ENCODE measurements at regions not wholly inside any gene's neighbourhood (a gene's known extent, or its start where the extent isn't known, plus 50 kb on each side); places are given as distances from the start of the nearest gene placed in this dataset.
"Not testable (repeated sequence)": the region's sequence is repeated elsewhere in the genome, so short reads cannot be mapped to it uniquely, and the experiment has no call there.

- peak; percentile 36 for DNase-seq
Measured at GRCh38 chr2:180694445-180695421, 285.7 kb upstream of the UBE2E3 start.

DNA sequence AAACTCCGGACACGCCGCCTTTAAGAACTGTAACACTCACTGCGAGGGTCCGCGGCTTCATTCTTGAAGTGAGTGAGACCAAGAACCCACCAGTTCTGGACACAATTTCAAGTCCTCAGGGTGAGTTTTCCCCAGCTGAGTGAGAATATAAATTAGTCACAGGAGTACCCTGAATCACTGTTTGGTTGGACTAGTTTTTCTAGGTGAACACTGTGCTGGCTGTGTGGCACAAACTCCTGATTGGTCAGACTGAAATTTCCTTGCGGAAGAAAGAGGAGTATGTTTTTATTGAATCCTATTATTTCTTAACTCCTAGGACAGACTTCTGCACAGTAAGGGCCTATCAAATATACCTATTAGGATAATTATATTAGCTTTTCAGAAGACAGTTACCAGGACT lies 288.1 kb upstream of the UBE2E3 start:
- no peak for DNase-seq

GRCh38 chr2:180691855-180692223 lies 288.6 kb upstream of the UBE2E3 start:
- not testable (repeated sequence) for DNase-seq

DNA sequence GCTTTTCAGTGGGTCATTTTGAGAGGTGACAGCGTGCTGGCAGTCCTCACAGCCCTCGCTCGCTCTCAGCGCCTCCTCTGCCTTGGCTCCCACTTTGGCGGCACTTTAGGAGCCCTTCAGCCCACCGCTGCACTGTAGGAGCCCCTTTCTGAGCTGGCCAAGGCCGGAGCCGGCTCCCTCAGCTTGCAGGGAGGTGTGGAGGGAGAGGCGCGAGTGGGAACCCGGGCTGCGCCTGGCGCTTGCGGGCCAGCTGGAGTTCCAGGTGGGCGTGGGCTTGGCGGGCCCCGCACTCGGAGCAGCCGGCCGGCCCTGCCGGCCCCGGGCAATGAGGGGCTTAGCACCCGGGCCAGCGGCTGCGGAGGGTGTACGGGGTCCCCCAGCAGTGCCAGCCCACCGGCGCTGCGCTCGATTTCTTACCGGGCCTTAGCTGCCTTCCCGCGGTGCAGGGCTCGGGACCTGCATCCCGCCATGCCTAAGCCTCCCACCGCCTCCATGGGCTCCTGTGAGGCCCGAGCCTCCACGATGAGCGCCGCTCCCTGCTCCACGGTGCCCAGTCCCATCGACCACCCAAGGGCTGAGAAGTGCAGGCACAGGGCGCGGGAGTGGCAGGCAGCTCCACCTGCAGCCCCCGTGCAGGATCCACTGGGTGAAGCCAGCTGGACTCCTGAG lies 289.1 kb upstream of the UBE2E3 start:
- DNase-seq, result not testable (repeated sequence)

- peak; percentile 48 for DNase-seq
Measured at GRCh38 chr2:180690611-180691010, 289.8 kb upstream of the UBE2E3 start.

GRCh38 chr2:180682871-180683270 lies 297.5 kb upstream of the UBE2E3 start:
- DNase-seq, result no peak

DNA sequence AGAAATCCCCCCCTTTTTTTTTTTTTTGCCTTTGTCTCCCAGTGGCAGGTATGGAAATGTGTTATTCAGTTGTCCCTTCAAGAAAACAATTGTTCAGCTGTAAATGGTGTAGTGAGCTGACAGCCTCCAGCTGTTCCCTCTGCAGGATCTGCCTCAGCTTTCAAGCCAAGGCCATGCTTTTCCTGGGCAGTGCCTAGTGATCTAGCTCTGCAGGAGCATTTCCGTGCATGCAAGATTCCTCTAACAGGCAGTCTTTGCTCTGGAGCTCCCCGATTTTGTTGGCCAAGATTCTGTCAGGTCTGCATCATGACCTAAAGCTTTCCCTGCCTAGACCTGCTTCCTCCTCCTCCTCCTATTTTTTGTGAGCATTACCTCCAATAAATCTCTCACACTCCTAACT lies 300.7 kb upstream of the UBE2E3 start:
- DNase-seq, result no peak

DNA sequence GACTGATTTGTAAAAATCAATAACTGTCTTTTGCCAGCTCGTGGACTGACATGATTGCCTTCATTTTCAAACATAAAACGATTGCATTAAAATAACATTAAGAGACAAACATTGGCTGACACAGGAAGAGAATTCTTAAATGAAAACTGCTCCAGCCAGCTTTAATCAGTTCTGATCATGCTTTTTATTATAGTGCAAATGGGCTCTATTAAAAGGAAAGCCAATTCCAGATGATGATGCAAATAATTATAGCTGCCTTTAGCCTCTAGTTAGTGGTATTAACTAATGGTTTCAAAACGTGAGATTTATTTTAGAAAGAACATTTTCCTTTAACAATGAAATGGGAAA lies 301.8 kb upstream of the UBE2E3 start:
- no peak for DNase-seq

DNA sequence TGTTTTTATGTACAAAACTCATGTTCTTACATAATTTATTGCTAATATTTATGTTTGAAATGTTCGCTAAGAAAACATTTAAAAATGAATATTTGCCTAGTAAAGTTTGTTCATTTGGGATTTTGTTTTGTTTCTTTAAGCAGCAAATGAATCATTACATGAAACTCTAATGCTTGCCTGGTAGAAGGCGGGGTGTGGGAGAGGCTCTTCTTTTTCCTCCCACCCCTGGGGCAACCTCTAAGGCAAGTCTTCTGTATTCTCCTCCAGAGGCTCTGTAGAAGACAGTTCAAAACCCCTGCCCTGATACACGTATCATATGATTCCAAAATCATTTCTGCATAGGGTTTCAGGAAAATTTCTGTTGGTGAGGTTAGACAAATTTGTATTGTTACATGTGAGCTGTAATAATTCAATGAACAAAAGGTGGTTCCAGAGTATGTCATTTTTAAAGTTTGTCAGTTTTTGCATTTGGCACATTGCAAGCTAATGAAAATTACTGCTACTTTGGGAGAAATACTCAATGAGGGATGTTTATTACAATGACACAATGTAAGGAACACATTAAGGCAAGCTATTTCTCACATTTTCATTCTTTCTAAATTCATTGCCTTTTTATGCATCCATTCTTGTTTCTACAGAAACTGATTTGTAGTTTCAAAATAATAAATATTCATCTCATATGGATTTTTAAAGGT lies 302.3 kb upstream of the UBE2E3 start:
- no peak for DNase-seq

DNA sequence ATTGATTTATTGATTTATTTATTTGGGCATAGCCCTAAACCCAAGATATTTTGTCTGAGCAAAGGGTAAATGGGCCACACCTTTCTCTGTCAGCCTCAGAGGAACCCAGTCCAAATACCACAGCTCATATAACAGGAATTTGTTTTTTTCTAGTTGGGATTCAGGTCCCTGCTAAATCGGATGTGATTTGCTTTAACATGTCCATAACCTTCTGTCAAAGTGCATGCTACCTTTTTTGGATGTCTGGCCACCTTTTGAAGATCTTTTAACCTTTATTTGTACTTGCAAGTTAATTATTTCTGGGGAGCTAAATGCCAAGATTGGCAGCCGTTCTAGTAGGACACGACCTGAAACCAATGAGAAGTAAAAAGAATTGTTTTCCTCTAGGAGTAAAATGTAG lies 303.2 kb upstream of the UBE2E3 start:
- no peak for DNase-seq

DNA sequence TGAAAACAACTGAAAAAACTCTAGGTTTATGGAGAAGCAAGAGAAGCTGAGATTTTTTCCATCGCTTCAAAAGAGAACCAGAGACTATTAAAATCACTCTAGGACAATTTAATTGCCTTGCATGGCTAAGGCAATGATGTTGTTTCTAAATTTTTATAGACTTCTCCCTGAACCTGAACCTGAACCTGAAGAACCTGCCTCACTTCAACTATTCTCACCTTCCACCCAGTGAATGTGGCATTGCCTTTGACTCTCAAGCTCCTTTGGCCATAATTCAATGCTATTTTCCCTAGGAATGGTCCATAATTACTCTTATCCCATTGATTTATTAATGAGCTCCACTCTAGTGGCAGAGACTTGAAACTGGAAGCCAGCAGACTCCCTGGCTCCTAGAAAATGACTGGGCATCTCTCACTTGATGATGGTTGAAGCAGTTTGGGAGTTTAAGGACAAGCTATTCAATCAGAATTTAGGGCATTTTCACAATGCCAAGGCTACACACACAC lies 303.8 kb upstream of the UBE2E3 start:
- no peak for DNase-seq

DNA sequence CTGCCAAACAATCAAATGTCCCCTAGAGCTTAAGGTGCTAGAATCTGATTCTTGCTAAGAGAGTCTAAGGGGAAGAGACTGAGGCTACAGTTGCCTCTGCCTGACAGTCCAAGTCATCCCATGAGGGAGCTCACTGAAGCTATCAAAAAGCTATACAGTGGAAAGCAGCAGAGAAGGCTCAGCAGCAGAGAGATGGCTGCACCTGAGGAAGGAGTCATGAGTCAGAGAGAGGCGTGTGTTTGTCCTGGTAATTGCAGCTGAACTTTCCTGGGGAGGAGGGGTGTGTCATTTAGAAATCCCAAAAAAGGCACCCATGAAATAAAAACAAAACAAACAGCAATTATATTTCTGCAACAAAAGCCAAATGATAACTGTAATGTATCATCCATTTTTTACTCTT lies 305.2 kb upstream of the UBE2E3 start:
- DNase-seq, result no peak

DNA sequence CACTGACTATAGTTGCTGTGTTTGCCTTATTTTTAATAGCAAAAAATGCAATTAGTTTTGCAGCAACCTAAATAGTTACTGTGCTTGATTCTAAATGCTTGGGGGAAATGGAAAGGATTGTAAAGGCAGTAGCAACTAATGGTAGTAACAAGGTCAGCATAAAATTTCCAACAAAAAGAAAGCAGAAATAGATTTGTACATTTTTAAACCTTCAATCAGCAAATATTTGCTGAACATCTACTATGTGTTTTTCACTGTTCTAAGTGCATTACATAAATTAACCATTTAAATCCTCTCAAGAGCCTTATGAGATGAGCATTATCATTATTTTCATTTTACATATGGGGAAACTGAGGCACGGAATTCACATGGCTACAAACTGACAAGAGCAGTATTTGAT lies 308.0 kb upstream of the UBE2E3 start:
- DNase-seq, result no peak

- DNase-seq, result no peak
Measured at GRCh38 chr2:180670302-180671003, 310.0 kb upstream of the UBE2E3 start.

GRCh38 chr2:180669016-180669415 lies 311.4 kb upstream of the UBE2E3 start:
- DNase-seq, result no peak

GRCh38 chr2:180664507-180664906 lies 315.9 kb upstream of the UBE2E3 start:
- DNase-seq, result no peak

DNA sequence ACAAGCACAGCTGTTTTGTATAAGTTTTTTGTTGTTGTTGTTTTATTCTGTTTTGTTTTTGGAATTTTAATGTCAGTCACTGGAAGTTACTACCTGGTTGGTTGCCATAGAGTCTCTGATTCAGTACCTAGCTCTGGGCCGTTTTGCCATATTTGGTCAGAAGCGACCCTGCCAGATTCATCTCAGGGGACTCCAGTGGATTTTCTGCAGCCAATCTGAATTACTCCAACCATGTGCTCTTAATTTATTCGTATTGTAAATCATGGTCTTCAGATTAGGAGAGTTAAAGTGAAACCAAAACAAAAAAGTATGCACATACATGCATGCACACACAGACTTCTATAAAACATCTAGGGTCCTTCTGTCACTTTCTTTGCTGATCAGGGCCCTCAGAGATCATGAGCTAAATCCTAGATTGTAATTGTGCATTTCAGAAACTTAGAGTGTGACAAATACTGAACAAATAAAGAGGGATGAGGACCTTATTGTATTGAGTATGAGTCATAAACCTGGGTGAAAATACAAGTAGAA lies 317.4 kb upstream of the UBE2E3 start:
- peak; percentile 57 for DNase-seq

GRCh38 chr2:180662521-180662920 lies 317.9 kb upstream of the UBE2E3 start:
- DNase-seq, result peak; percentile 7

DNA sequence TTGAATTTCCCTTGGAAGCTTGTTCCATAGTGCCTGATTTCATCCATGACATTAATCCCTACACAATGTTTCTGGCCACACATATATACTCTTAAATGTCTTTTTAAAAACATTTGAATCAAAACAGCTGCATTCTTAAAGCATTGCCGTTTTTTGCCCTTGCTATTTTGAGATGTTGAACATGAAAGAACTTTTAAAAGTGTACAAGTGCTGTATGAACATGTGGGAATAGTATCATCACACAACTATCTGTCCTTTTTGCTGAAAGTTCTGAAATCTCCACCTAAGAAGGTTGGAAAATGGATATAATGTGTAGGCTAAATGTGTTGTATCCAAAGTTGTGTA lies 318.7 kb upstream of the UBE2E3 start:
- no peak for DNase-seq

DNA sequence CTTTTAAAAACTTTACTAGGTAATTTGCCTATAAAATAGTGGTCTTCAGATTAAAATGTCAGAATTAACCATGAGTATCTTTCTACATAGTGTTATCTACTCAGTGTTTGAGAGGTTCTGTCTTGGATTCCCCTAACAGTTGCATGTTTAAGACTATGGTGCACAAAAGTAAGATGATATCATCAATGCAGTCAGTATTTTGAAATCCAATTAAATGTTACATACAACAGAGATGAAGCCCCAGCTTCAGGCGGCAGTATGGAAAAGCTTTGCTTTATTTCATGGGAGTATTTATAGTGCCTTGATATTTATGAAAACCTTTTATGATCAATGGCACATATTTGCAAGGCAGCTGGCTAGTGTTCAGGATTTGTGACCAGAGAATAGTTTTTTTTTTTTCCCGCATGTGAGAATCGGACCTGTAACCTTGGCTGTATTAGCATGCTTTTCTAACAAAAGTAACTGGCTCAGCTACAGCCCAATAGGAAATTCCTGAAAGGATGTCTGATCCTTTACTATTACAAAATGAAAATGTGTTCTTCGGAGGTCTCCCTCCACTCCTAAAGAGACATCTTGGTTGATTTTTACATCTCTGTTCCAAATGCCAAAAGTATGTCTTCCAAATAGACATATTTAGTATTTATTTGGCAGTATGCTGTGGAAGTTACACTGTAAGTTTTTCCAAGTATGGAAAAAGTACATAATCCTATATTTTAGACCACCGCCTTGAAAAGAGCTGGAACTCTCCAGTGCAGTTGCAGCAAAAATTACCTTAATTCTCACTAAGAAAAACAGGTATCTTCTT lies 319.3 kb upstream of the UBE2E3 start:
- DNase-seq, result no peak

DNA sequence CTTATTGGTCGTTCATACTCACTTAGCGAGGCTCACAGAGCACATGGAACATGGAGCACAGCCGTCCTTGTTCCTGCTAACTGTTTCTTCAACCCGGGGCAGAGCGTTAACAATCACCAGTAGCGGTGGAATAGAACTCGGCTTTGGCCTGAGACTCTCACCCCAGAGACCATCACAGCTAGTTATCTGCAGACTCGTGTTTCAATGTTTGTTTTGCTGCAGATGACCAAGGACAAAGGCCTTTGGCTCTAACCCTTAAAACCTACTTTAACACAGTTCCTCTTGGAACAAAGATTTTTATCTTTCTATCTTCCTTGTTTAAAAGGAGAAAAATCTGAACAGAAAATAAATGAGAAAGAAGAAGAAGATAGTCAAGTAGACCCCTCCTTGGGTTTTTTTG lies 320.2 kb upstream of the UBE2E3 start:
- DNase-seq, result no peak

DNA sequence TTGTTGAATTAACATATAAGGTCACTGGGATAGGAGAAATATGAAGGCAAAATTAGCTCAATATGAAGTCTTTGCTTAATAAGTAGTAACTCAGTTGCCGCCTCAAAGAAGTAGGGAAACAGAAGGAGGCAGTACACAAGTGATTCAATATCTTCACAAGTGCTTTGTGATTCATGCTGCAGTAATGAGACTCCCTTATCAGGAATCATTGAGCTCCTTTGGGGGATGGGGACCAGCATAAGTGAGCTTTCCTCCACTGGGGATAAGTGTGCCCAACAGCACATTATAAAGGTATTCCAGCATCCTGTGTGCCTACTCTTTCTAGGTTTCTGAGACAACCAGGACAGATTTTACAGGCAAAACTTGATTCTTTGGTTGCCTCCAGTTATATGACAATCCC lies 323.4 kb upstream of the UBE2E3 start:
- DNase-seq, result peak; percentile 82
